HG02884 (cell line): ENCODE measurements at regions not wholly inside any gene's neighbourhood (a gene's known extent, or its start where the extent isn't known, plus 50 kb on each side); places are given as distances from the start of the nearest gene placed in this dataset.

Experiments
- ATAC-seq: cut with Tn5 transposase; IDR thresholded peaks from one replicate; pipeline ENCODE4 v1.9.1; 2021; ENCODE audit warnings: mild to moderate bottlenecking, moderate library complexity; ENCODE audit not compliant: unreplicated experiment

- ATAC-seq, result no peak
Observed at GRCh38 chr21:27146268-27146667, 179.4 kb upstream of the ADAMTS5 start.

GRCh38 chr21:27145134-27145798 is 178.4 kb upstream of the ADAMTS5 start:
- ATAC-seq, result no peak

GRCh38 chr21:27143476-27143875 is 176.6 kb upstream of the ADAMTS5 start:
- no peak for ATAC-seq

DNA sequence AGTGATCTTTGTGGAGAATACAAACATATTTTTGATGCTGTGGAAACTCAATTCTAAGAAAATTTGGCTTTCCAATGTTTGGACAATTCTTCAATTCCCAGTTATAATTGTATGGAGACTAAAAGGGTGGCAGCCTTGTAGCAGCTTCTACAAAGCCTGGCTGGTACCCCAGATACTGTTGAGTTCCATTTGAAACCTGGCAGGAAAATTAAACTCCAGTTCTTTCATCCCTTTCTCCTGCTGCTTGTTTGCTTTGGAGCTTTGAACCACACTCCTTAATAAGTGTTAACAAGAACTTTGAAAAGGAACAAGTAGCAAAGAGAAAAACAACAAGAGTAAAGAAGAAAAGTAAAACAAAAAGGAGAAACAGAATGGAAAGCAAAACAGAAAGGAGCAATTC is 172.6 kb upstream of the ADAMTS5 start:
- ATAC-seq, result no peak

GRCh38 chr21:27134516-27134915 is 167.6 kb upstream of the ADAMTS5 start:
- ATAC-seq, result no peak

- ATAC-seq, result no peak
Observed at GRCh38 chr21:27132266-27132665, 165.4 kb upstream of the ADAMTS5 start.

DNA sequence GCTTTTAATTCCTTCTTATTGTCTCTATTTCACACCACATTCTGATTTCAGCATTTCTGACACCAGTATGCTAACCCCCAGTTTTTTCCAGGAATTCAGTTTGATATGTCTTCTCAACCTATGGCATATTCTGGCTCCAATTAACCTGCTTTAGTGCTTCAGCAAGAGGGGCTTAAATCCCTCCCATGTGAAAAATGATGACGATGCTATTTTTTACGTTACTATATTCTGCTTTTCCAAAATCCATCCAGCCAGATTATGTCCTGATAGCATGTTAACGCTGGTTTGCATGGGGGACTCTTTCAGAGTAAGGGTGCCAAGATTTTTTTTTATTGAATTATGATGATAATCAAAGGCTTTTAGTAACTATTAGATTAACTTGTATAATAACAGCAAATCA is 163.3 kb upstream of the ADAMTS5 start:
- ATAC-seq, result no peak

- ATAC-seq, result no peak
Observed at GRCh38 chr21:27129694-27130093, 162.8 kb upstream of the ADAMTS5 start.

DNA sequence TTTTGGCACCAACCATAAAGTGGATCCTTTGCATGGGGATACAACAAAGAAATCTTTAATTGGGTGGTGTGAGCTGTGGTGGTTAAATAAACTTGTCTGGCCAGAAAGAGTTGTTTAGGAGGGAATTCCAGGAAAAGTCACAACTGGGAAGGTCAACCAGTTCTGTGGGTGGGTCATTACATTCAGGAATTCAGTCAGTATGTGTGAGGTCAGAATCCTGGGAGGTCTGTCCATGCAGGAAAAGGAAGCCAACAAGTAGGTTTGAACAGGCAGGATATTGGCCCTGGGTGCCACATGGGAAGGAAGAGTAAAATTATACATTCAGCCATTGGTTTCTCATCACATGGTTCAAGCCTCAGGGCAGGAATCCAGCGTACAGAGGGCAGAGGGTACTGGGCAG is 162.3 kb upstream of the ADAMTS5 start:
- no peak for ATAC-seq

DNA sequence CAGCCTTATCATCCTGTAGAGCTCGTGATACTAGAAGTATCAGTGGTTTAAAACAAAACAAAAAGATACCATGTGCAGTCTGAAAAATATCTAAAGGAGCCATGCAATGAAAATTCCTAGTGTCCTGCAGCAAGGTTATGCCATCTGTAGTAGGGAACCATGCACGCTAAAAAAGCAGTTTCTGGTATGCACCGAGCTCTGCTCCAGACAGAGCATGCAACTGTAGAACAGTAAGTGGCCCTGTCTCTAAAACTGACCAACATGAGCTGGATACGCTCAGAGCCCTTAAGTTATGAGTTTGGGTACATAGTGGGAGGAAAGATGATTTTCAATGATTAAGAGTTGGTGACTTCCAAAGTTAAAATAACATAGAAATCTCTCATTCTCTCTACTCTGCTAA is 159.3 kb upstream of the ADAMTS5 start:
- ATAC-seq, result no peak

DNA sequence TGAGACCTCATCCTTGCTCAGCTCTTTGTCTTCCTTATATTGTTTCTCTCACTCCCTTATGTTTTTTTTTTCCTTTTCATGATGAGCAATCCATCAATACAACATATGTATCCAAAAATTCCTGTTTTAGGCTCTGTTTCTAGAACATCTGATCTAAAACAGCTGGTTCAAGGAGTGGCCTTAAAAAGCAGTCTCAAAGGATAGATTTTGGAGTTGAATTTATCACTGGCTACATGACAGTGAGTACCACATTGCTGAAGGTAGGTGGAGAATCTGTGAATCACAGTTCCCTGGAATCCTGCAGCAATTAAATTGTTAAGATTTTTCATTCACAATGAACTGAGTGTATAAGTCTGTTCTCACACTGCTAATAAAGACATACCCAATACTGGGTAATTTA is 155.8 kb upstream of the ADAMTS5 start:
- ATAC-seq, result no peak

- ATAC-seq, result no peak
Observed at GRCh38 chr21:27114111-27114510, 147.2 kb upstream of the ADAMTS5 start.

- no peak for ATAC-seq
Observed at GRCh38 chr21:27112186-27112585, 145.3 kb upstream of the ADAMTS5 start.

DNA sequence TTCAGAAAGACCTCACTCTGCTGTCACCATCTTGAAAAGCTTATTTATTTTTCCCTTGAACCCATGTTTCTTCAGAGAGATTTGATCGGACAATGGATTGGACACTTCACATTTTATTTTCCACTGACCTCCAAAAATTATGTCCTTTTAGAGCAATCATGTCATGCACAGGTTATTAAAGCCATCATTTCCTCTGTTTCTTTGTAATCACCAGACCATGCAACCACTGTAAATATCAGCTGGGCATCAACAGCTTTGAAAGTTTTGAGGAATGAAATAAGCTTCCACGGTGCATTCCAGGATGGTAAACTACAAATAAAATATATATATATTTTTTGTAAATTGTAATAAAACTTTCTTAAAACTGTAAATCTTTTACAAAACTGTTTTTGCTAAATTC is 144.1 kb upstream of the ADAMTS5 start:
- ATAC-seq, result no peak

GRCh38 chr21:27108701-27109100 is 141.8 kb upstream of the ADAMTS5 start:
- ATAC-seq, result no peak

- no peak for ATAC-seq
Observed at GRCh38 chr21:27108228-27108627, 141.3 kb upstream of the ADAMTS5 start.

DNA sequence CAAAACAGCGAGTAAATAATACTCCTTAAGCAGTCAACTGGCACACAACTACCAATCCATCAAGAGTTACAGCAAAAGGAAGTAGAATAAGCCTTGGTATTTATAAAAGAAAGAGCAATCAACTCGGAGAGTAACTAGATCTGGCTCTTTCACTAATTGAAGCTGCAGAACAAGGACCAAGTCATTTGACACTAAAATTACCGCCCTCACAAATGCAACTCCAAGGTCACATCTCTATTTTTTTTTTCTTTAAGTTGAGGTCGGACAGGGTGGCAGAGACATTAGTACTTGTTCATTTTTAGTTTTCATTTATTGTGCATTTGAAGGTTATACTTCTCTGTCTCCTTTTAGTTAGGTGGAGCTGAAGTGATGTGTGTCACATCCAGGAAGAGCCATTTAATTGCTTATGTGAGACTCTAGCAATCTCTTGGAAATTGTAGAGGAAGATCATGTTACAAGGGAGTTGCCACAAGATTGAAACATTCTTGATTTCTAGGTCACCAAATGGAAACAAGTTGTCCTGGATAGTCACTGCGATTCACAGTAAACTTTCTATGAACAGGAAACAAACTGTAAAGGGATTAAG is 138.1 kb upstream of the ADAMTS5 start:
- ATAC-seq, result no peak

- ATAC-seq, result no peak
Observed at GRCh38 chr21:27103768-27104167, 136.9 kb upstream of the ADAMTS5 start.

DNA sequence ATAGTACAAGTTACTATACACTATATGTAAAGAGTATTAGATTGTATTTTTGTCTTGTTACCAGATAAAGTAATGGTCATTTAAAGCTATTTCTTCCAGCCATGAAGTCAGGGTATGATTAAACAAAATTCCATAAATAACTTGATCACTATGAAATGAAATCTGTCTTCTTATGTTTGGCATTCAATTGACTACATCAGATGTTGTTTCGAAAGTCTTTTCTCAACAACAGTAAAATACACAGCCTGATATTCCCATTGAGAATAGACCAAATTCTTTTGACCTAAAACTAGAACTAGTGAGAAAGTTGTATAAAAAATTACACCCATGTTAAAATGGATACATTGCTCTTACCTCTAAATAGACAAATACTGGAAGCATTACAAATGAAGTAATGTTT is 134.6 kb upstream of the ADAMTS5 start:
- ATAC-seq, result no peak

DNA sequence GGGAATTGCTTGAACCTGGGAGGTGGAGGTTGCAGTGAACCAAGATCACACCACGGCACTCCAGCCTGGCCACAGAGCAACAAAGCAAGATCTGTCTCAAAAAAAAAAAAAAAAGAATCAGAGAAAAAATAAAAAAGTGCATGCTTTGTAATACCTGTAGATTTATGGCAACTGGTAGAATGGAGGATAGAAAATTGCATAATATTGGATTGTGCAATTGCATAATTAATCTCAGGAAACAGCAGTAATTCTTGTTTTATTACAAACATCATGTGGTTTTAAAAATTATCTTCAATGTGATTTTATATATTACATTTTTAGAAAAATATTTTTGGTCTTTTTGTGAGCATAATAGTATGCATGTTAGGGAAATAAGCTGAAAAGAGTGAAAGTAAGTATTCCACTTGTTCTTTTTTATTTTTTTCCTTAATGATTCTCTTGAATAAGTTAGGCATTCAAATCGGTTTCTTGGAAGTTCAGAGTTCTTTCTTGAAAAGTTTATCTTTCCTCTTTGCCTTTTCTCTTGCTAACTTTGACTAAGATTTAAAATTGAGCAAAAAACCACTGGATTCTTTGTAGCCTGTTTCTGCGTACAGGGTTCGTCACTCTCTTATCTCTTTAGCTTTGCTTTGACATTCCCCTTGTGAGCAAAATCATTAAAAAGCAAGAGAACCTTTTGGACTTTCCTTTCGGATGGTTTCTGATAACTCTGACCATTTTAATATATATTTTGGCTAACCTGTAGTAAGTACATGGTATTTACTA is 127.5 kb upstream of the ADAMTS5 start:
- no peak for ATAC-seq

- no peak for ATAC-seq
Observed at GRCh38 chr21:27086630-27087029, 119.7 kb upstream of the ADAMTS5 start.

DNA sequence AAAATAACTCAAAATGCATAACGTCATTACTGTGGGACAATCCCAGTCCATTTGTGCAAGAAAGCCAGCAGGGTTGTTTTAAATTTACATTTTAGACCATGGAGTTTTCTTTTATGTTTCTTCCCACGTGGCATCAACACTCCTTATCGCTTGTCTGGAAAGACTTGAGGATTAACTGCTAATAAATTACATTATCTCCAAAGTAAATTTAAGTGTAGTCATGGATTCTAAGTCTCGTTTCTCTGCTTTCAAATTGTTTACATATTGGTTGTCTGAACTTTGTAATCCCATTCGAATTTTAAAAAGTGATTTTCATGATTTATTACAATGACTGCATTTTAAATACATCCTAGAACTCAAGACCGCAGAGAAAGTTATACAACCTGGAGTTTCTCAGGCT is 119.3 kb upstream of the ADAMTS5 start:
- ATAC-seq, result no peak
